ENCODE measurements at regions not wholly inside any gene's neighbourhood (a gene's known extent, or its start where the extent isn't known, plus 50 kb on each side); places are given as distances from the start of the nearest gene placed in this dataset.
A peak's percentile ranks its signal among the peaks of the same experiment; 100 is the strongest.
"Not testable (repeated sequence)": the region's sequence is repeated elsewhere in the genome, so short reads cannot be mapped to it uniquely, and the experiment has no call there.

- H3K9me3 ChIP-seq (ENCODE audit: severe bottlenecking): no peaks in the 10 kb centered on the region
- TF ChIP-seq CTCF (IDR thresholded peaks at IDR 0.05; ENCODE audit: poor library complexity, severe bottlenecking): no peak
- H3K27me3 ChIP-seq (ENCODE audit: insufficient read depth, poor library complexity, severe bottlenecking): no peaks in the 10 kb centered on the region
- no peak overlapping the region for H3K4me3 ChIP-seq (ENCODE audit: severe bottlenecking)
- DNase-seq (ENCODE audit: low spot score) (no peak), ATAC-seq (ENCODE audit: low read depth) (no peak)
- no peaks in the 10 kb centered on the region for H3K4me1 ChIP-seq (ENCODE audit: insufficient read depth, poor library complexity, severe bottlenecking)
- no peak overlapping the region for H3K27ac ChIP-seq (ENCODE audit: poor library complexity, severe bottlenecking)
- no peaks in the 10 kb centered on the region for H3K36me3 ChIP-seq (ENCODE audit: low read depth)
Measured at GRCh38 chr4:104010722-104011121, 290.9 kb upstream of the TACR3 start.

DNA sequence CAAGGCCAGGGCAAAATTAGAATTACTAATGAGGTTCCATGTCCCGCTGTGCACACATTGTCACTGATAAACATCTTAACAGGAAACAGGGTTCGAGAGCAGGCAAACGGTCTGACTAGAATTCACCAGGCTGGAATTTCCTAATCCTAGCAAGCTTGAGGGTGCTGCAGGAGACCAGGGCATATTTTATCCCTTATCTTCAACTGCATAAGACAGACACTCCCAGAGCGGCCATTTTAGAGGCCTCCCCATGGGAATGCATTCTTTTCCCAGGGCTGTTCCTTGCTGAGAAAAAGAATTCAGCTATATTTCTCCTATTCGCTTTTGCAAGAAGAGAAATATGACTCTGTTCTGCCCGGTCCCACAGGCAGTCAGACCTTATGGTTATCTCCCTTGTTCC, 282.5 kb upstream of the TACR3 start:
- not testable (repeated sequence) for H3K36me3 ChIP-seq (ENCODE audit: low read depth); ATAC-seq (ENCODE audit: low read depth); H3K27ac ChIP-seq (ENCODE audit: poor library complexity, severe bottlenecking); H3K27me3 ChIP-seq (ENCODE audit: insufficient read depth, poor library complexity, severe bottlenecking); H3K9me3 ChIP-seq (ENCODE audit: severe bottlenecking); DNase-seq (ENCODE audit: low spot score); H3K4me1 ChIP-seq (ENCODE audit: insufficient read depth, poor library complexity, severe bottlenecking); H3K4me3 ChIP-seq (ENCODE audit: severe bottlenecking)

- no peak overlapping the region for H3K27ac ChIP-seq (ENCODE audit: poor library complexity, severe bottlenecking)
- H3K36me3 ChIP-seq (ENCODE audit: low read depth): no peaks in the 10 kb centered on the region
- no peak for TF ChIP-seq CTCF (IDR thresholded peaks at IDR 0.05; ENCODE audit: poor library complexity, severe bottlenecking)
- H3K4me3 ChIP-seq (ENCODE audit: severe bottlenecking): no peak overlapping the region
- ATAC-seq (ENCODE audit: low read depth): no peak
- DNase-seq (ENCODE audit: low spot score): no peak
- no peaks in the 10 kb centered on the region for H3K27me3 ChIP-seq (ENCODE audit: insufficient read depth, poor library complexity, severe bottlenecking)
- peaks cover 15% of the 10 kb centered on the region for H3K4me1 ChIP-seq (ENCODE audit: insufficient read depth, poor library complexity, severe bottlenecking)
- H3K9me3 ChIP-seq (ENCODE audit: severe bottlenecking): peaks cover 6% of the 10 kb centered on the region
Measured at GRCh38 chr4:103998756-103999155, 279.0 kb upstream of the TACR3 start.

- Histone ChIP-seq H3K4me3 (ENCODE audit: severe bottlenecking) (no peak overlapping the region), H3K4me1 (ENCODE audit: insufficient read depth, poor library complexity, severe bottlenecking) (peaks cover 15% of the 10 kb centered on the region), H3K9me3 (ENCODE audit: severe bottlenecking) (peaks cover 4% of the 10 kb centered on the region), H3K27ac (ENCODE audit: poor library complexity, severe bottlenecking) (peak overlapping the region; percentile 78), H3K27me3 (ENCODE audit: insufficient read depth, poor library complexity, severe bottlenecking) (no peaks in the 10 kb centered on the region), H3K36me3 (ENCODE audit: low read depth) (no peaks in the 10 kb centered on the region)
- TF ChIP-seq CTCF (IDR thresholded peaks at IDR 0.05; ENCODE audit: poor library complexity, severe bottlenecking): no peak
- ATAC-seq (ENCODE audit: low read depth) (peak; percentile 99), DNase-seq (ENCODE audit: low spot score) (peak; percentile 86)
Measured at GRCh38 chr4:103996637-103997036, 276.9 kb upstream of the TACR3 start.

DNA sequence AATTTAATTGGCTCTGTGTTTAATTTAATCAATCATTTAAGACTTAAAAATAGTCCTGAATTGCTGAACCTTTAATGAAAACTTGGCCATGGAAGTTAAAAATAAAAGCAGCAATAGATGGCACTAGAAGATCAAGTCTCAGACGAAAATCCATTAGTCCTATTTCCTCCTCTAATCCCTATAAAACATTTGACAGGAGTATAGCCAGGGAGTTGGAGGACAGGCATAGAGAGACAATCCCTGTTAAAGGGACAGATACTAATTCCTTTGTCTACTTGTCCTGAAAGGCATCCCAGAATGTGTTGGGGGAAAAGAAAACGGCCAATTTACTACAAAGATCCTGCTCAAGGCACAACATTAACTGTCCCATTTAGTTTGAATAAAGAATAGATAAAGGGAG, 276.3 kb upstream of the TACR3 start:
- ATAC-seq (ENCODE audit: low read depth) (peak; percentile 86), DNase-seq (ENCODE audit: low spot score) (no peak)
- Histone ChIP-seq H3K4me1 (ENCODE audit: insufficient read depth, poor library complexity, severe bottlenecking) (peaks cover 15% of the 10 kb centered on the region), H3K36me3 (ENCODE audit: low read depth) (no peaks in the 10 kb centered on the region), H3K9me3 (ENCODE audit: severe bottlenecking) (peaks cover 4% of the 10 kb centered on the region), H3K4me3 (ENCODE audit: severe bottlenecking) (no peak overlapping the region), H3K27me3 (ENCODE audit: insufficient read depth, poor library complexity, severe bottlenecking) (no peaks in the 10 kb centered on the region), H3K27ac (ENCODE audit: poor library complexity, severe bottlenecking) (peak overlapping the region; percentile 78)
- peak; percentile 76 for TF ChIP-seq CTCF (IDR thresholded peaks at IDR 0.05; ENCODE audit: poor library complexity, severe bottlenecking)
